ENCODE measurements at regions not wholly inside any gene's neighbourhood (a gene's known extent, or its start where the extent isn't known, plus 50 kb on each side); places are given as distances from the start of the nearest gene placed in this dataset.

DNA sequence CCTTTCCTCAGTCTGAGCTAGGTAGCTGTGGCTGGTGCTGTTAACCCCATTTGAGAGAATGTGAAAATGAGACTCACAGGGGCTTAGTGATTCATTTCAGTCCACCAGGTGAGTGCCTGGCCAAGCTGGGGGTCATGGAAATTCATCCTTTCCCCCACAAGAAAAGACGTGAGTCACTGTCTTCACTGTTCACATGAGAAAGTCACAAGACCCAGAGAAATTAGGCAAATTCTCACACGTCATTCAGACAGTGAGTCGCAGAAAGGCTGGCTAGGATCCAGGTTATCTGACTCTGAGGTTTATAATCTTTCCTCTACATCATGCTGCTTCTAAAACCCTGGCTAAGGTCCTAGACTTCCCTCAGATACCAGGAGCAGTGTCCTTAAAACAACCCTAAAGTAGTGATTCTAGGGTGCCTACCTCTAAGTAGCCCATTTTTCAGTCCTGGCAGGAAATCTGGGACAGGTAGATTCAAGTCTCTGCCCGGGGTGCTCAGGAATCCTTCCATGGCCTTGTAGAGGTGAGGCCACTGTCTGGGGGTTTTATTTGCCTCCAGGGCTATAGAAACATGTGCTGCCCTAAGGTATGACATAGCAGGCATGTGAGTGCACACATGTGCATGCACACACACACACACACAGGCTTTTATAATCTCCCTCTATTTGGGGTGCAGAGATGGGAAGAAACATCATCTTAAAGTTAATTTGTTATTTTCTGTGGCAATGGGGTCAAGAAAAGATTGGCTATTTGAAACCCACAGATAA is 427.9 kb upstream of the CELF2 start:
- no peak for DNase-seq

DNA sequence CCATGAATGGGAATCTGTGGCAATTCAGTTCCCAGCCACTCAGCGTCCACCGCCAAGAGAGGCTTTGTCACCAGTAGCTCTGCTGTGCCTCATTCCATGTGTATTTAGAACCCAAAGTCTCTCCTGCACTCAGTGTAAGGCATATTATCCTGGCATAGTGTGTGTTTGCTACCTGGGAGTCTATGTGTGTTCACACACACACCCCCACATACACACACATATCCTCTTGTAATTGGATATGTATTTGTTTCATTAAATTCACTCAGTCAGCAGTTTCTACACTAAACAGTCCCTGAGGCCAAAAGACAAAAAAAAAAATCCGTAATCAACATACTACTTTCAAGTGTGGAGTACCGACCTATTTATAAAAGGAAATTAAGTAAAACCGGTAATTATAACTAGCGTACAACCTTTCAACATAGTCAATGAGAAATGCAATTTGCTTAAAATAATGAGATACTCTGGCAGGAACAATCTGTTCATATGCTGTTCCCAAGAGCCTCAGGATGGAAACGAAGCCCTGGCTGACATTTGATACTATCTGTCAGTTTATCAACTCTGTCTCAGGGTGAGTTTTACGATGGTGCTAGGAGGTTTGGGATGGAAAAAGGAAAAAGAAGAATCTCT is 425.8 kb upstream of the CELF2 start:
- DNase-seq, result no peak

DNA sequence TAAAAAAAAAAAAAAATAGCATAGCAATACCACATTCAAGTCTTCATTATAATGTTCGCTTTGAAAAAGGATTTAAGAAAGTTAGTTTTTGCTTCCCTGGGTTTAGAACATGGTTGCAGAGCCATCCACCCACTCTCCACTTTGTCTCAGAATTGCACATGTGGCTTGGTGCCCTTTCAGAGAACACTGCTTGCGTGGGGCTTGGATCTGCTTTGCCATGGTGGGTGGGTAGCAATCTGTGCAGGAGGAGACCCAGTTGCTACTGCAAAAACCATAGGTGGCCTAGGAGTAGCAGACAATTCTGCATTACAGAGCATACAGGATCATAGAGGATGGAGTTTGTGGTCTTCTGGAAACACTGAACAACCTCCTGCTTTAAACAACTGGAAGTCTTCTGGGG is 421.4 kb upstream of the CELF2 start:
- DNase-seq, result no peak

DNA sequence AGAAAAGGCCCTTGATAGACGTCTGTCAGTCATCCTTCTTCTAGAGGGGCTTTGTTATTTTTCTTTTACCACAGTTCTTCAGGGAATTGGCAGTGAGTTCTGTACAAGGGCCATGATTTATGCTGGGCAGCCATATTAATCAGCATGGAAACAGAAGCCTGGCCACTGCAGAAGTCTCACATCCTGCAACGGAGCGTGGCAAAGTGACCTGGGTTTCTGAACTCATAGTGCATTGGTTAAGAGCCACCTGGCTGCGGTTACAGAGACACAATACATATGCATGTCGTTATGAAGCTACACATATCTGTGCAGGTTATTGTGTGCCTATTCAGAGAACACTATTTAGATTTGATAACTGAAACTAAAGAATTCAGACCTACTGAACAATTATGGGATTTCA is 419.4 kb upstream of the CELF2 start:
- DNase-seq, result no peak

DNA sequence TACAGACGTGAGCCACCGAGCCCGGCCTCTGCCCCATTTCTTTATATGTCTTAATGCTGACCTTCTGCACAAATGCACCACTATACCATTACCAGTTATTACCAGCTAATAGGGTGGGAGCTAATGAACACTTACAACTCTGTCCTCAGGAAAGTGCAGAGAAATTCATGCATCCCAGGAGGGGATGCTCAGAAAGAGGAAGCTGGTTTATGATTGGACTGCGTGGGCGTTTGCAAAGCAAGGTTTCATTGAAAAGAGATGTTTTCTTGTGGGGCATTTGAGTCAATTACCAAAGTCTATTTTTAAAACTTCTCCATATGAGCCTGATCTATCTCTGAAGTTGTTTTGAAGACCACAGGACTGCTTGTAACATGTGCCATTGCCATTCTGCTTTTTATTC is 417.7 kb upstream of the CELF2 start:
- no peak for DNase-seq

DNA sequence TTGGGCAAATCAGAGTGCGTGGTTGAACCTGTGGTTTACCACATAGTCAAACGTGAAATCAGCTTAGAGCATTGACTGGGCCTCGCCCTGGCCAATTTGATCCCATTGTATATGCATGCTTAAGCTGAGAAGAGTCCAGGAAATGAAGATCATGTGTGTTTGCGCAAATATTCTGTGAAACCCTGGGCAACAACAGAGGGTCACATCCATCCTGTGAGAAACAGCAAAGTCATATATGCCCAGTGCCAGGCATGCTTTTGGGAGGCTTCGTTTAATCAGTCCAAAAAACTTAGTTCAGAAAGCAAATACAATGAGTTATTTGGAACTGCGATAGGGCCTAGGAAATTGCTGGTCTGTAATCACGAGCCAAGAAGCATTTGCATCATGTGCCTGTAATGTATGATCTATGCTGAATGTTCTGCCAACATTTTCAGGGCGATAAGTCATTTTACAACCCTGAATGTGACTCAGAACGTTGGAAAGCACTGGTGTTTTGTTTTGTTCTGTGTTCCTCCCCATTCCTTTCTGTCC is 412.1 kb upstream of the CELF2 start:
- no peak for DNase-seq

DNA sequence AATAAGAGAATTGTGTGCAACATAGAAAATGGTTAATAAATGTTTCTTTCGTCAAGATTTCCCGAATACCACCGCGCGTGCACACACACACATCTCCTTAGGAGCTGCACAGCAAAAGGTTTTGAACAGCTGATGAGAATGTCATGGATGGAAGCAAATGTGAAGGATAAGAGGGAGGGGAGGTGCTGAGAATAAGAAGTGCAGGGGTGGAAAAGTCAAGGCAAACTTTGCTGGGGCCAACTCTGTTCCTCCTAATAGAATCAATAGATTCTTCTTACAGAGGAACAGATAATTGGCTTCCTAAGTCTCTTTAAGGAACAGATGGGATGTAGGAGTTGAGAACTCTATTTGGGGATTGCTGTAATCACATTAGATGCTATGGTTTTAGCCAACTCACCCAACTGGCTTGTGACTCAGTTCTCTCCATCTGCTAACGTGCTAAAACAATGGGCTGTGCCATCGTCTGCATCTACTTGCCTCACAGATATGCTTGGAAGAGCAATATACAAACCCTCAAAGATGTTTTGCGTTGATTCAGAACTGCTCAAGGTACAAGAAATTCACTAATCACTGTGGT is 408.2 kb upstream of the CELF2 start:
- no peak for DNase-seq

DNA sequence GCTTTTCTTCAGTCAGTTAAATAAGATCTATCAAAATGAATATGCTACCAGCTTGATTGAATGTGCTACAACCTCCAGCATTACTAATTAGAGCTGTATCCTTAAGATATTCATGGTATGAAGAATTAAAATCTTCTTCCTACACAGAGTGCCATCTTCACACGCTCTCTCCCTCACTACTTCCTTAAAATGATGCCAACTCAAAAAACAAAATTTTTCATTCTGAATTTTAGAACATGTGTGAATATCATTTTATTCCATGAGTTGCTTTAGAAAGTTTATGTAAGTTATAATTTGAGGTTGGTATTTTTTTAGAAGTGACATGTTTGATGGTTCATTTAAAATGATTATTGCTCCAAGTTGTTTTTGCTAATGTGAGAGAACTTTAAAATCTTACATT is 407.5 kb upstream of the CELF2 start:
- no peak for DNase-seq

DNA sequence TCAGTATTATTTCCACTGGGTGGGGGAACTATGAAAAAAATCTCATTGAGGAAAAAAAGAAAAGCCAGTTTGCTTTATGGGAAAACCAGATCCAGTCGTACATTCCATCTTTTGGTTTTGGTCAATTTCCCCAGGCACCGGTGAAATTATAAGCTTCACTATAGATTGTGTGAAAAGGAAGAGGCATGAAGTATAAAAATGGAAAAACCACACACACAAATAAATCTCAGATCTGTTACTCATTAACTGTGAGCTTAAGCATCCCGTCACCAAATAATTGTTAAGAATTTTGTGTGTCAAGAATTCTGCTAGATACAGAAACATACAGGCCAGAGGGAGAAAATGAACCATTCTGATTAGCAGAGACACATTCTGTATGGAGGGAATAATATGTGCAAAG is 405.5 kb upstream of the CELF2 start:
- DNase-seq, result no peak

DNA sequence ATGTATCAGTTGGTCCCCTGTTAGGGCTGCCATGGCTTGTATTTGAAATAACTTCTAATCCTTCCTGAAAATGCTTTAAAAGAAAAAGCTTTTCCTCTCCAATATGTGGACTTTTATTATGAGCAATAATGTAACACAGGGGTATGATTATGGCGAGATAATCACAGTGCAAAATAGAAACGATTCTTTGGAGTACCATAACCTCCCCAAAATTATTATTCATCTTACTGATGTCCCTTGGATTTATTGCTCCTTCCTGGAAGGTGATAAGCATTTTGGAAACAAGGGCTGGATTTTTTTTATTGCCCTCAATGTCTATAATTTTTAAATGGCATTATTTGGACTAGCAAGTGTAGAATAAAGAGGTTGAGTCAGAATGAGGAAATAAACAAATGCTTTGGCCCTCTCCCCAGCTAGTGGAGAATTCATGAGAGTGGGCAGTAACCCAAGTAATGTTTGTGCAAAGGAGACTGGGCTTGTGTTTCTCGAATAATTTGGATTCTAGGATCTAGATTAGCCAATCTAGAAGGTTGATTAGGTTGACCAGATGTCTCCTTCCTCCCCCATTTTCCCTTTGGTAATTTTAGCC is 403.9 kb upstream of the CELF2 start:
- no peak for DNase-seq

DNA sequence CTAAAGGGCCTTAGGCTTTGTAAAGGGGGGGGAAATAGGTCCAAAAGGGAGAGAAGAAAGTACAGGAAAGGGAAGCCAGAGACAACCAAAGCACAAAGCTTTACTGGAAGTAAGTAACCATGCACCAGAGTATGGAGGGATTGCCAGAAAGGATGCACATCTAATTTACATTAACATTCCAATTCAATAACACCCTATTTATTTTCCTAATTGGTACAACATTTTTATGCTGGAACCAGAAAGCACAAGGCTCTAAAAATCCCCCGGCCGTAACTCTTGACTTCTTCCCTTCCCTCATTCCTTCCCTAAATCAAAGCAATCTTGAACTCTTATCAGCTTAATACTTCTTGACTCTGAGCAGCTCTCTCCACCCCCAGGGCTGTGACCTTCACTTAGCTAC is 400.0 kb upstream of the CELF2 start:
- DNase-seq, result no peak

DNA sequence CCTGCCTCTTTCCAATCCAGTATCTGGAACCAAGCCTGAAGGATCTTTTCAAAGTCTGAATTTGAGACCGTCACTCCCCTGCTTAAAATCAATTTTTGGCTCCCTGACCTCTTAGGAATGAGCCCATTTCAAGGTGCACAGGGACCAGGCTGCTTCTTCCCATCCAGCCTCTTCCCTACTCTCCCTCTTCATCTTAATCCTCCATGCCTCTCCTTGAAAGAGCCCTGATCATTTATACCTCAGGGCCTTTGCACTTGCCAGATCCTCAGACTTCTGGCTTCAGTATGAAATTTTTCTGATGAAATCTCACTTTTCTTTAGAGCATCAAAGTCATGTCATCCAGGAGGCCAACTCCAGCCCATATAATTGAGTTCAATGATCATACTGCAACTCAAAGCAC is 399.5 kb upstream of the CELF2 start:
- no peak for DNase-seq

DNA sequence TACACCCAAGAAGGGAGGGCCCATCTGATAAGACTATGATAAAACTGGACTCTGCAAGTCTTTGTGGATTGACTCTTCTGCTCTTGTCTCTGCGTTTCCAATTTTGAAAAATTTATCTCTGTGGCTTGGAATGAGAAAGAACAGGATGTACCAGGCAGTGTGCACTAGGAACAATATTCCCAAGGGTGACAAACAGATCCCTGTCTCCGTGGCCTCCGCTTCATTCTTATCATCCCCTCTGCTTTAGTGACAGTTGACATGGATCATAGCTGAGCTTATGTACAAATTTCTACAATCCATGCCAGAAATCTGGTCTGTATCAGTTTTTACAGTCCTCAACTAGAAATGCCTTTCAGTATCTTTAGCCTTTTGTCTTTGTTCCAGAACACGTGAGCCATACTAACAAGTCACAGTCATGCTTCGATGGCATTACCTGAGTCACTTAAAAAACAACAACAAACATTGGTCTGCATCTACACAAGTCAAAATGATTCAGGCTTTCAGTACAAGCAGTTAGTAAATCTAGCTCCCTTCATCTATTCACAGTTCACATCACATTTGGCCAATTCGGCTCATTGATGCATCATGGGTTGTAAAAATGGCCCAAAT is 393.6 kb upstream of the CELF2 start:
- DNase-seq, result no peak

DNA sequence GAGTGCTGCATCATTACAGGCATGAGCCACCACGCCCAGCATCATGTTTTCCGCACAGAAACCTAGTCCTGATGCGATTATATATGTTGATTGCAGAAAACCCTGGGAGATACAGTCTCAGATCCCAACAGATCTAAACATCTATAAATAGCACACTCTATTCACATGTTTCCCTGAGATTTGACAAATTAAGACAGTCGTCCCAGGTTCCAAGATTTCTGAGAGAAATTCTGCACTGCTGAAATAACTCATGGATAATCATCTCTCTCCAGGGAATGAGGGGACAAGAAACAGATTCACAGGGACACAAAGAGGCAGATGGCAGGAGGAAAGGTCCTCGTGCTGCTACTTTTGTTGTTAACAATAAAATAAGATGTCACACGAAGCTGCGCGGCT is 393.1 kb upstream of the CELF2 start:
- no peak for DNase-seq

DNA sequence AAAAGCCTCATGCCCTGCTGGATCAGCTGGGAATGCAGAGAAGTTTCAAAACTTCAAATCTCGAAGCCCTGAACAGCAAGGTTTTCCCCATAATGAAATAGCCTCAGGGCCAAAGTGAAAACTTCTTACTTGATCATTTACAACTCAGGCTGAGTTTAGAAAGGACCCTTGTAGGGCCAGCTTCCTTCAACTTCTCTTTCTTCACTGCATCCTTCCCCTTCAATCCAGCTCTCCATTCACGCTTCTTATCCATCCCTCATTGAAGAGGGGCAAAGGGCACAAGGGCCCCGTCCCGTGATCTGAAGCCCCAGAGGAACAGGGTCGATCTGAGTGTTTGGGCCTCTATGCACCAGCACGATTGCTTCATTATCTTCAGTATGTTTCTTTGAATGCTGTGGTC is 392.2 kb upstream of the CELF2 start:
- DNase-seq, result no peak

DNA sequence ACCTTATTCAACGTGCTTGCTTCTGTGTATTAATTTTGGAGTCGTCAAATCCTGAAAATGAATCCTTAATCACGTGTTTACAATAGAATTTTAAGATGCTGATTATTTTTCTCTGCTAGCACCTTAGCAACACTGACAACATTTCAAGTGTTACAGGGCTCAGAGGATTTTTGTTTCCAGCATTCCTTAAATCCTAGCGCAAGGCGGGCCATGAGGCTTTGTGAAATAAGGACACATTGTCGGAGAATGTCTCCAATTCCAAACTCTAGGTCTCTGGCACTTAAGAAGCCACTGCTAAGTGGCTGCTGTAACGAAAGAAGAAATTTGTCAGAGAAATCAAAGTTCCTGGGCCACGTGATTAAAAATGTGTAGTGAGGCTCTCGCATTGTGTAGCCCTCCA is 390.9 kb upstream of the CELF2 start:
- no peak for DNase-seq

DNA sequence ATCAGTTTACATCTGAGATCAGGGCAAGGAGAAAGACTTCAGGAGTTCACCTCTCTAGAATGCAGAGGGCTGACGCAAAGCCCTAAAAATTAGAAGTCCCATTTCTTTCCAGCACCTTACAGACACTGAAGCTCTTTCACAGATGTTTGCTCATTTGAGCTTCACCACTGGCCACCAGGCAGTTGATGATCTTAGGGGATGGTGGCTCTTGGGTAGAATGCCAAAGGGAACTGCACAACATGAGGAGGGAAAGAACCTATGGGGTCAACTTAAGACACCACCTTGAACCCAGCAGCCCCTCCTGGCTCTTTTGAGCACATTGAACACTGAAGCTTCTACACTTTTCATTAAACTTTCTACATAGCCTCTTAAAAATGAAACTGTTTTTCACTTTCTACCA is 390.3 kb upstream of the CELF2 start:
- DNase-seq, result no peak

DNA sequence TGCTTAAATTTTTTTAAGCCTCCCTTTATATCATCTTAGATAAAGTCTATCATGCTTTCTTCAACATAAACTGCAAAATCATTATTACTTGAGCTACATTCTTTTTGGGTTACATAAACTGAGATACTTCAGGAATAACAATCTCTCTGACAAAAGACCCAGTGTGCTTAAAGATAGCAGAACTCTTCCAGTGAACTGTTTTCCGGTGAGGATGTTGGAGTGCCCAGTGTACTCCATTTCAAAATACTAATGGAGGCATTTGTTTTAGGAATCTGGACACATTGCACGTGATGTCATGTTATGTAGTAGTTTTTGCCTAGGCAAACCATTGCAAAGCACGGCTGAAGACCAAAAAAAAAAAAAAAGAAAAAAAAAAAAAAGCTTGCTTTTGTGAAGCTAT is 388.2 kb upstream of the CELF2 start:
- DNase-seq, result no peak

DNA sequence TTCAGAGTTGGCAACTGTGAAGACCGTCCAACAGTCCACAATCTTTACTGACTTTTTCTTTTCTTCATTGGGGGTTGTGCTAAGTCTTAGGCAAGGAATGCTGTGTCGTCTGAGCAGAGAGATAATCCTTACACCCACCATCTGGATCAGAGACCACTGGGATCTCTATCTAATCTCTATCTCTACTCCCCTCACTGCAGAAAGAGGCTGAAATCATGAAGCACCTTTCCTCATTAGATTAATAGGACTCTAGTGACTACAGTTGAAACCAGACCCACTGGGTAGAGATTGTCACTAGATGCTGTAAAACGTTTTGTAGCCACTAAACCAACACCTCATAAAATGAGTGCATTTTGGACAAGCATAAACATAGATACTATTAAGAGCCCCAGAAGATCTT is 387.4 kb upstream of the CELF2 start:
- no peak for DNase-seq

DNA sequence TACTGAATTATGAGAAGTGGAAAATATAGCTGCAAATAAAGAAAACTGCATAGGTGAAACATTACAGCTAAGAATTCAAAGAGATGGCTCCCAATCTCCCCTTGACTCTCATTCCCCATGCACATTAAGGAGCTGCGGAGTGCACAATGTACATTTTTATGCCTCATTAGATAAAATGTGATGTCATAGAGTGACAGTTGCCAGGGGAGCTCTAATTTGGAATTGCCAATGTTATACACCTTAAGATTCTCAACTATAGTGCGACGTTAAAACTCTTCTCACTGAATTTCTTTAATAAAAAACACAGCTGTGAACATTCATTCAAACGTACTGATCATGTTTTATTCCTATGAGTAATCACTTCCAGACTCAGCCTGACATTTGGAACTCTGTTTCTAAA is 386.9 kb upstream of the CELF2 start:
- DNase-seq, result no peak

DNA sequence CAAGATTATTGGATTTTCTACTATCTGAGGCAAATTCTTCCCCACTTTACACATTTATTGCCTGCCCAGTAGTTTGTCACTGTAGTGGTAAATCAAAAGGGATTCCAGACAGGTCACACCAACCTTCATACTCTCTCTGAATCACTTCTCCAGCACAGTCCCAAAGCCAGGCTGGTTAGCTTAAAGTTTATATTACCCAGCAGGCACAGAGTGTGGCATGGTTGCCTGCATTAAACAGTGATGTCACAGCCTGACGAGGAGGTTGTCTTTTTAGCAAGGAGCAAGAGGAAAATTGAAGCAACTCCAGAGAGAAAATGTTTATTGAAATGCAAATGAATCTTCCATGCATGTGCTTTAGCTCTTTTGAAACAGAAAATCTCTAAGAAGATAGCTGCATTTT is 375.5 kb upstream of the CELF2 start:
- no peak for DNase-seq

DNA sequence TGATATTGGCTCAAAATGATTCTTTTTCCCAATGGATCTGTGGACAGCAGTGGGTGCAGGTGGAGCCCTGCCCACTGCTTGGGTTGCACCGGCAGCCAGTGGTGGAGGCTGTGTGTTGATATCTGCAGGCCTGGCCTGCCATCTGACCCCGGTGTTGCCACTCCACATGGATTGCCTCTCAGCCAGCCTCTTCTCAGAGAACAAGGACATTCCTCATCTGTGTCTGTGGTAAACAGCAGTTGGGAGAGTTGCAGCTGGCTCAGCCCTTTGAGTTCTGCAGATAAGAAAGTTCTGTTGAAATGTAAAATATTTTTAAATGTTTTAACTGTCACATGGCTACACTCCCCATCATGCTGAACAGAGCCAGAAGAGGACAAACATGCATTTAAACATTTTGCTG is 374.9 kb upstream of the CELF2 start:
- no peak for DNase-seq

DNA sequence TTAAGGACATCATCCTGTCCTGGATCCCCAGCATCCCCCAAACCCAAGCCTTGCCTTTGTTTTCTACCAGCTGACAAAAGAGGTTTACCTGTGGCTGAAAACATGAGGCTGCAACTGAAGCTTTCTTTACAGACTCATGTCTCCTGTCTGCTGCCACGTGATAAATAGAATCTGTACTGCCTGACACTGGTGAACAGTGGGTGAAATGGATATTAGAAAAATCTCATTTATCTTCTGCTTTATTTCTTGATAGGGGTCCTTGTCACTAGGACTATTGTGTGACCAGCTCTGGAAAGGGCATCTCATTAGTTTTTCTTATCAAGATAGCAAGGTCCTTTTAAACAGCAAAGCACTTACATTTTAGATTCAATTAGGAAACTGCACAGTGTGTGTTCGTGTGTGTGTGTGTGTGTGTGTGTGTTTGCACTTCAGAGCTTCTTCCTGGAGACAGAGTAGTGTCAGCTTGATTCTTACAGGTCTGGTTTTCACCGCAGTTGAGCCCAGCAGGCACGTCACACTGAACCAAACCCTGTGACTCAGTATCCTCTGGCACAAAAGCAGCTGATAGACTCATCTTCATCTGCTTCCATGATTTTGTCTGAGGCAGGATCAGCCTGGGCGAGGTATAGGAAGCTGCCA is 373.5 kb upstream of the CELF2 start:
- no peak for DNase-seq
